ENCODE measurements at regions not wholly inside any gene's neighbourhood (a gene's known extent, or its start where the extent isn't known, plus 50 kb on each side); places are given as distances from the start of the nearest gene placed in this dataset.

GRCh38 chr11:80414181-80415165 is 973.6 kb upstream of the TENM4 start:
- no peaks in the 10 kb centered on the region for H3K9me3 ChIP-seq
- H3K4me1 ChIP-seq, result no peaks in the 10 kb centered on the region
- TF ChIP-seq EP300 (IDR thresholded peaks at IDR 0.05) (no peak), POLR2A (IDR thresholded peaks at IDR 0.05) (no peak), POLR2AphosphoS5 (IDR thresholded peaks at IDR 0.05) (no peak), CTCF (IDR thresholded peaks at IDR 0.05) (no peak)
- DNase-seq, result no peak
- WGBS, 2 donors, result 78 to 79% methylated on average over 7 of the region's 7 CpGs
- no peak overlapping the region for H3K4me3 ChIP-seq
- H3K27ac ChIP-seq, result no peak overlapping the region
- H3K36me3 ChIP-seq, result no peaks in the 10 kb centered on the region
- H3K27me3 ChIP-seq, result no peaks in the 10 kb centered on the region
- peak in 1 of 2 donors; percentile 52 for ATAC-seq (ENCODE audit: low FRiP score in 2 of 2)

- ATAC-seq (ENCODE audit: low FRiP score in 2 of 2) (no peak), DNase-seq (no peak)
- Histone ChIP-seq H3K36me3 (no peaks in the 10 kb centered on the region), H3K4me3 (no peak overlapping the region), H3K4me1 (no peaks in the 10 kb centered on the region), H3K27ac (no peak overlapping the region), H3K9me3 (no peaks in the 10 kb centered on the region), H3K27me3 (no peaks in the 10 kb centered on the region)
- WGBS, 2 donors, result 42% methylated on average over 5 of the region's 5 CpGs
- TF ChIP-seq POLR2A (IDR thresholded peaks at IDR 0.05), result no peak
- TF ChIP-seq POLR2AphosphoS5 (IDR thresholded peaks at IDR 0.05), result no peak
- TF ChIP-seq EP300 (IDR thresholded peaks at IDR 0.05), result no peak
- no peak for TF ChIP-seq CTCF (IDR thresholded peaks at IDR 0.05)
Observed at GRCh38 chr11:80412604-80413003, 971.8 kb upstream of the TENM4 start.

- WGBS, 2 donors, result 67 to 73% methylated on average over 3 of the region's 3 CpGs
- TF ChIP-seq POLR2AphosphoS5 (IDR thresholded peaks at IDR 0.05), result no peak
- TF ChIP-seq POLR2A (IDR thresholded peaks at IDR 0.05), result no peak
- no peak for TF ChIP-seq EP300 (IDR thresholded peaks at IDR 0.05)
- no peak for TF ChIP-seq CTCF (IDR thresholded peaks at IDR 0.05)
- Histone ChIP-seq H3K27ac (no peak overlapping the region), H3K4me3 (no peak overlapping the region), H3K4me1 (no peaks in the 10 kb centered on the region), H3K27me3 (no peaks in the 10 kb centered on the region), H3K36me3 (no peaks in the 10 kb centered on the region), H3K9me3 (no peaks in the 10 kb centered on the region)
- DNase-seq, result no peak
- ATAC-seq (ENCODE audit: low FRiP score in 2 of 2), result no peak
Observed at GRCh38 chr11:80393210-80393609, 952.4 kb upstream of the TENM4 start.

- no peak for DNase-seq
- no peak overlapping the region for H3K27ac ChIP-seq
- WGBS, 2 donors, result 52 to 53% methylated on average over 2 of the region's 2 CpGs
- no peaks in the 10 kb centered on the region for H3K9me3 ChIP-seq
- no peak for ATAC-seq (ENCODE audit: low FRiP score in 2 of 2)
- no peak for TF ChIP-seq POLR2A (IDR thresholded peaks at IDR 0.05)
- TF ChIP-seq CTCF (IDR thresholded peaks at IDR 0.05), result no peak
- TF ChIP-seq EP300 (IDR thresholded peaks at IDR 0.05), result no peak
- TF ChIP-seq POLR2AphosphoS5 (IDR thresholded peaks at IDR 0.05), result no peak
- no peak overlapping the region for H3K4me3 ChIP-seq
- H3K27me3 ChIP-seq, result no peaks in the 10 kb centered on the region
- no peaks in the 10 kb centered on the region for H3K36me3 ChIP-seq
- no peaks in the 10 kb centered on the region for H3K4me1 ChIP-seq
Observed at GRCh38 chr11:80390505-80390904, 949.7 kb upstream of the TENM4 start.
